NCI-H187 treated with DMSO at 0.1 percent for 48 hours (cell line): ENCODE measurements at regions not wholly inside any gene's neighbourhood (a gene's known extent, or its start where the extent isn't known, plus 50 kb on each side); places are given as distances from the start of the nearest gene placed in this dataset.

ENCODE experiments used
- DNase-seq: peaks from one replicate; lab custom pipeline; 2025; lab: John Stamatoyannopoulos, UW

DNA sequence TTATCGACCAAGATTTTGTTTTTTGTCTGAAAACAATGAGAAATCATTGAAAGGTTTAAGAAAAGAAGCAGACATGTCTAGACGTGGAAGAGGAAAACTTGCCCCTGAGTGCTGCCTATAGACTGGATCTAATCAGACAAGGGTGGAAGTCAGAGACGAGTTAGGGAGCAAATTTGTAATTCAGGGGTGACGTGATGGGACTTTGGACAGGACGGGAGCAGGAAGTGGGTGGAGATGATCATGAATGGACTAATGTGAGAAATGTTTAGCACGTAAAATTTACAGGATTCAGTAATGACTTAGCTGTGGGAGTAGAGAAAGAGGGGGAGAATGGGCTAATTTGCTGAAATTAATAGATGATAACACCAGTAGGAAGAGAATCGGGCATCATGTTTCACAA is 117.0 kb upstream of the EPHA4 start:
- no peak for DNase-seq

DNA sequence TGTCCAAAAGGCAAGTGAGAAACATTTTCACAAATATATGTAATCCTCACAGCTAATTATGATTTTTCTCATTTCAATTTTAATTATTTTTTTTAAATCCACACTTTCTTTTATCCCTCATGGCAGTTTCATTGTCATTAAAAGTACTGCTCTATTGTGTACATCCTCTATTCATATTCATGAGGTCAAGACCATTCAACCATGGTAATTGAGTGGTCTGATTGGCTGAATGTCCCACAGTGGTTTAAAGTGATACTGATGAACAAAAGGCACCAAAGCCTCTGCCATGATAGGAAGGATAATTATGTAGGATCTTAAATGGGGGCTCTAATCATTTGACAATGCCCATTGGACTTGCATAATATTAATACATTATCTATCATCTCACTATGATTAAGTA is 108.4 kb upstream of the EPHA4 start:
- DNase-seq: no peak

DNA sequence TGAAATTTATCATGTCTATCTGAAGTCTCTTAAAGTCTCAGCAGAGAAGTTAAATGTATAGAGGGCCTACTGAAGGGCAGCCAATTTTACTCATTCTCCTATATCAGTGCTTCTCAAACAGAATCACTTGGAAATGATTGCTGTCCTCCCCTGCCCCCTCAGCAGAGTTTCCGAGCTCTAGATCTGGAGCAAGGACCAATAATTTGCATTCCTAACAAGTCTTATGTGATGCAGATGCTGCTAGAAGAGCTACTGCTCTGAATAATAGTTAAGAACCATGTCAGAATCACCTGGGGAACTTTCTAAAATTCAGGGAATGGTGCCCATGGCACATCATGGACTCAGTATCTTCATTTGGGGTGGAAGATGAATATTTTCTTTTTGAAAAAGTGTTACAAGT is 105.6 kb upstream of the EPHA4 start:
- DNase-seq: no peak

DNA sequence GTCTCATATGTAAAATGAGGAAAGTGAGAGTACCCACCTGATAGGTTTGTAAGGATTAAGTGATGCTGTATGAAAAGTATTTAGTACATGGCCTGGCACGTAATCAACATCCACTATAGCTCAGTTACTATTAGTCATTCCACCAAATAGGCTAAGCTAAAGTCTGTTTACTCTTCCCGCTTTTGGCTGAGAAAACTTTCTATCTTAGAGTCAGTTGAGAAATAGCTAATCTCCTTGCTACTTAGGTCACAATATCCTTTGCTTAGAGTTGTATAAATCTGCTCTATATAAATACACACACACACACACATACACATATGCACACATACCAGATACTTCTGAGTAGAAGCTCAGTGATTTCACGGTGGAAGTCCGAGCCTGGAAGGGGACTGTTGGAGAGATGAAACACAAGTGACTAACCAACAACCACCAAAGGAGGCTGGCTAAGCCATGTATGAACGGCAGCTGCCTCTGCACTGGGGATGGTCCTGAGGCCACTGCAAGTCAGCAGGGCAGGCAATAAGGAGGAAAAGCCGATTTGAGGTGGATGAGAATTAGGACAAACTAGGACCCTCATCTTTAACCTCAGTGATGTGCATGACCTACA is 104.6 kb upstream of the EPHA4 start:
- DNase-seq: no peak

DNA sequence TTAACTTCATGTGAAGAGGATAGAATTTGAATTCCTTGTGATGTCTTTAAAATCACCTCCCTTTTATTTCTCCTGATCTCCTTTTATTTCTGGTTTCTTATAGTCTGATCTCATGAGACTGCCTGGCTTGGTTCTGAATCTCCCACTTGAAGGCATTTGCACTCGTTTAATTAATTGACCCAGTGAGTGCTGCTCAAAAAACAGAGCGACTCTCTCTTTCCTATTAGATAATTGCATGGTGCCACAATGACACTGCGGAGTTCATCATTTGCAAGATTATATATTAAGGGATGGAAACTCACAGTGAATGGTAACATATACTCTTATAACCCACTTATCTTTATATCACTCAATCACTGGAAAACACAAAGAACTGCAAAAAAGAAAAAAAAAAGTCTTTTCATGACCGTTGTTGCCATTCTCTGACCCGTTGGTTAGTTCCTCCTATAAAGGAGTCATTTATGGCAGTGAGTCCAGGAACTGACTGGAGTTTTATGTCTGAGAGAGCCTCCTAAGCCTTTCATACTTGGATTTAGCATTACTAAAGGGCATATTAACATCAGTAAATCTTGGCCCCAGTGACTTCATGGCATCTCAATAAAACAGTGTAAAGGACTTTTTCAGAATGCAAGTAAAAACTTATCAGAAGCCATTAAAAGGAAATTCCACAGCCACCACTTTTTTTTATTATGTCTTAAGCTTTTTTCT is 103.3 kb upstream of the EPHA4 start:
- DNase-seq: no peak

DNA sequence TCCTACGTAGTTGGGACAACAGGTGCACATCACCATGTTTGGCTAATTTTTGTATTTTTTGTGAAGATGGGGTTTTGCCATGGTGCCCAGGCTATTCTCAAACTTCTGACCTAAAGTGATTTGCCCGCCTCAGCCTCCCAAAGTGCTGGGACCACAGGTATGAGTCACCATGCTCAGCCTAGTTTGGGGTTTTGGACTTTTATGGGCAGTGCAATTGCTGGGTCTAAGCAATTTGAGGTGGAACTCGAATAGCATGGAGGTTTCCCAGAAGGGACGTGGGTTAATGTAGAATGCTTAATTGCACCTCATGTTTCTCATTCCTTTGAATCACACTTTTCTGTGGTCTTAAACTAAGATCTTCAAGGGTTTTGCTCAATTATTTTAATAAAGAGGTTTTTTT is 102.3 kb upstream of the EPHA4 start:
- DNase-seq: no peak

DNA sequence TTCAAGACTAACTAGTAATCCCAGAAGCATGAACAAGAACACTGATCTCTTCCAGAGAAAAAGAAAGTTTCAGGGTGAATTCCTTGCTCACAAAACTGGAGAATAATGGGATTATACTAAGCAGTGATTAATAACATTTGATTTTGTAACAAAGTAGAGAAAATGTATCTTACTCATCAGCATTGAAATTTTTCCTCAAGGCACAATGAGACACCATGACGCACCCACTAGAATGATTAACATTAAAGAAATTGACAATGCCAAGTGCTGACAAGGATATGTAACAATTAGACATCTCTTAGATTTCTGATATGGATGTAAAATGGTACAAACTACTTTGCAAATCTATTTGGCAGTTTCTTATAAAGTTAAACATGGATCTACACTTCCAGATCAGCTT is 101.1 kb upstream of the EPHA4 start:
- DNase-seq: no peak

DNA sequence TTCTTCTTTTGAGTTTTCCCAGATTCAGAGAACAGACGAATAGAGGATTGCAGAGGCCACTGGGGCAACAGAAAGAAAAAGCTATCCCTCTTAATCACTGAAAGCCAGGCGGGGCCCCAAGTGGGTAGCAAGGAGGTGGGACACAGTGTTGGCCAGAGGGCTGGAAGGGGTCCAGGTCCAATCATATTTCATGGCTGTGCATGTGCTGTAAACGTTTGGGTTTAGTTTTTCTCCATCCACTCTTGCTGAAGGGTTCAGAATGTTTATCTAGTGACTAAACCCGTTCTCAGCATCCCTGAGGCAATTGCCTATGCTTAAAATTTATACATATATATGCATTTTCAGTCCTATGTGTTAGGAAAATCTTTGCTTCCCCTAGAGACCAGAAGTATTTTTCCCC is 99.4 kb upstream of the EPHA4 start:
- no peak for DNase-seq

DNA sequence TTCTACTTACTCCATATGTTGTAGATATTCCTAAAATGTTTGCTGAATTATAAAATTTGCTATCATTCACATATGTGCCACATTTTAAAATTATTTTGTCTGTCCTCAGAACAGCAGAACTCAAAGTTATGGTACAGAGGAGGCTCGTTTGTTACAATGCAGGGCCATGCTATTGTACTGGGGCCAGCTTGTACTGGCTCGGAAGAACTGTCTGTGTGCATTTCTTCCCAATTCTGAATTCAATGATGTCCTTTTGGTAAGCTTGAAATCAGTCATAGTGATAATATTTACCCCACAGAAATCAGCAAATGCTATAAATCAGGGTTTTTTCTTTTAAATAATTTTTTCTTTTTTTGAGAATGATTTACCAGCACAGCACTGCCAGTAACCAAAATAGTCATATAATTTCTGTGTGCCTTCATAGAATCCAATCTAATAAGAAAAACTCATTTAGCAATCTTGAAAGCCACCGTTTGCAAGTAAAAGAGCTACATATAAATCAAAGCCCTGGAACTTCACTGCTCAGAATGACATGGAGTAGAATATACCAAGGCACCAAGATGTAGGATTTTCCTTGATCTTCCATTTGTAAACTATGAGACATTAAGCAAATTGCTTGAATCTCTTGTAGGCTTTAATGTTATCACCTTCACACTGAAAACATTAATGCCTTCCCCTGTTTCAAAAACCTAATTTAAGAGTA is 90.7 kb upstream of the EPHA4 start:
- no peak for DNase-seq

DNA sequence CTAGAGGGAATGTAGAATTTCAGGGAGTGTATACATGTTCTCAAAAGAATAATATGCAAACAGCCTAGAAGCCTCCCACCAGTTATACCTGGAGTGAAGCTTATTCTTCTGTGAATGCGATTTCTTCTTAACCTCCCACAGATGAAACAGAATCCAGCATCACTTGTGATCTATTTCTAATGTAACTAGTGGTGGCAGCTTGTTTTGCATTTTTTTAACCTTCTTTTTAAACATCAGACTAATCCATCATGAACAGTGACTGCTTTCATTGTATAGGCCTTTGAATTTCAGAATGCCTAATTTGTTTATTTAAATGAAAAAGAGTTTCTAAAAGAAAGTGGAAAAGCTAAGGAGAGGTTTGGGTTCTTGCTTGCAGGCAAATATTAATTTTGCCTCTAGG is 85.7 kb upstream of the EPHA4 start:
- no peak for DNase-seq

DNA sequence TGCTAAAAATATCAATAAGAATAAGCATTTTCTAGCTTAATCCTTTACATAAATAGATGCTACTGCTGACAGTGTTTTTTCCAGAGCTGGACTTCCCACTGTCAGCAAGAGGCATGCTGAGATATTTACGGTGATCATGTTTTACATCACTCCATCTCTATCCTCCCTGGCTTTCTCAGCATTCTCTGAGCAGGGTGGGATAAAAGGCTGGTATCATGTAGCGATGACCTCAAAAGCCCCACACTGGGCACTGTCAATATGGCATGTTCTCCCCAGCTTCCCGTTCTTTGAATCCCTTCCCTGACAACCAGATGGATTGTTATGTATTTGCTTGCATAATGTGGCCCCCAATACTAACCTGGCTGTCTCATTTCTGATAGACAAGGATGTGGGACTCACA is 83.2 kb upstream of the EPHA4 start:
- DNase-seq: no peak

DNA sequence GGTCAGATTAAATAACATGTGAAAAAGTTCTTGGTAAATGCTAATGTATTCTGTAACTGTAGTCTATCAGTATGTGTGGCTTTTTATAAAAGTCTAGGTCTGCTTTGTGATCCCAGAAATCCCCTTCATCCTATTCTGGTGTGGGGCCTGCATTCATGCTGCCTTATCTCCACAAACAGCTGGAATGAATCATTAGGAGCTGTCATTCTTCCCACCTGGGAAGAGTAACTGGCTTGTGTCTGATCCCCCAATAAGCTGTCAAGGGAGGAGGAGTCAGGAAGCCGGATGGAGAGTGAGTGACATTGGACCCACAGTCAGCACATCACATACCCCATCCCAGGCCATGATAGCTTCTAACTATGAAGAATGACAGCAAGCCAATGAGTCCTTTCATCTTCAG is 81.1 kb upstream of the EPHA4 start:
- no peak for DNase-seq

DNA sequence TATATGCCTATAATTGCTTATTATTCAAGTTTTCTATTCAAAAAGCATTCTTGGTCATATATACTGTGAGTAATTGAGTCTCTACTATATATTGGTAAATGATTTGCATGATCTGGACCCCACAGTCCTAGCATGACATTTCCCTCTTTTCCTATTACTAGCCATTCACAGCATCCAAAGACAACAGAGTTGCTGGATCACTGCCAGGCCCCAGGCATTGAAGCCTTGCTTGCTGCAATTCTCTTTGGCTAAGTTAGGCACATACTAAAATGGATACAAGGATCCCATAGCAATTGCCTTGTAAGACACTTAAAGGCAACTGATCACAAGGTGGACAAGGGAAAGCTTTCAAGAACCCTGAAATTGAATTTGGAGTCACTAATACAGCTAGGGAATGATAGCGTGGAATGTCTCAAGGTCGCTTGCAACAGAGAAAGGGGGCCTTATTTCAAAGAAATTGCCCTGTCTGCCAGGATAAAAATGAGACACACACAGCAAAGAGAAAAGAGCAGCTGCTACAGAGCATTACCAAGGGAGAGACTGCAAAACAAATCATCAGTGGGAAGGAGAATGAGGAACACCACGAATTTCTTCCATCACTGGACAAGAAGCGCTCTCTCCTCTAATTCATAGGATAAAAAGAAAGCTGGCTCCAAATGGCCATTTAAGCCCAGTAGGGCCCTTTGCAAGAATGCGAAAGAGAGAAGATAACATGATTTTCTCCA is 77.1 kb upstream of the EPHA4 start:
- DNase-seq: no peak

DNA sequence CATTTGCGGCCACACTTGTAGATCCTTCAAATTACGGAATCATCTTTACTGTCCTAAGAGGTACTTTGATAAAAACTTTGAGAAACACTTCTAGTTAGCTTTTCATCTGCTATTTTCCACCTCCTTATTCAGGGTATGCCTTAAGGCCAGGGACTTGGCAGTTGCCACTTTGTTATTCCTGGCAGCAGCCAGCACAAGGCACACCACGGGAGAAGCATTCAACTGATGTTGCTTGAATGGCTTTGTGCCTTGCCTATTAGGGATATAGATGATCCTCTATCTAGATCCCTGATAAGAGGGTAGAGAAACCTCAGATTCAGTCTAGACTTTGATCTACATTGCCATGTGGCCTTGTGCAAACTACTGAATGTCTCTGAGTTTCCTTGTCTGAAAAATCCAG is 70.3 kb upstream of the EPHA4 start:
- DNase-seq: no peak

DNA sequence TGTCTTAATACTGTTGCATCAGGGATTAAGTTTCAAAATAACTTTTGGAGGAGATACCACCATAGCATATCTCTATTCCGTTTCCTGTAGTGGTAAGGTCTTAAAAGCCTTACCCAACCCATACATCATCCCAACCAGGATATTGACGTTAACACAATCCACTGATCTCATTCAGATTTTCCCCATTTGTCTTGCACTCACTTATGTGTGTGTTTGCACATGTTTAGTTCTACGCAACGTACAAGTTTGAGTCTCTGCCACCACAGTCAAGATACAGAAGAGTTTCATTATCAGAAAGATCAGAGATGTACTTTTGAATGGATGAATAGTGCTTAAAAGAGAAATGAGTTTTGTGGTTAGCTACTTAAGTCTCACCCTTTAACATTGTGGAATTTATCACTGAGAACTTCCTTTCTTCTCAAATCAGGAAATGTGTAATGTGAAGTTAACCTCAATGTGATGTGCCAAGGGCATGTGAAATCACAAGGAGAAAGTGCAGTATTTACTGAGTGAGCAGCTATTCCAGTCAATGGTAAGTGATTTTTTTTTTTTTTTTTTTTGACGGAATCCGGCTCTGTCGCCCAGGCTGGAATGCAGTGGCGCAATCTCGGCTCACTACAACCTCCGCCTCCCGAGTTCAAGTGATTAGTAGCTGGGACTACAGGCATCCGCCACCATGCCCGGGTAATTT is 69.2 kb upstream of the EPHA4 start:
- DNase-seq: no peak

DNA sequence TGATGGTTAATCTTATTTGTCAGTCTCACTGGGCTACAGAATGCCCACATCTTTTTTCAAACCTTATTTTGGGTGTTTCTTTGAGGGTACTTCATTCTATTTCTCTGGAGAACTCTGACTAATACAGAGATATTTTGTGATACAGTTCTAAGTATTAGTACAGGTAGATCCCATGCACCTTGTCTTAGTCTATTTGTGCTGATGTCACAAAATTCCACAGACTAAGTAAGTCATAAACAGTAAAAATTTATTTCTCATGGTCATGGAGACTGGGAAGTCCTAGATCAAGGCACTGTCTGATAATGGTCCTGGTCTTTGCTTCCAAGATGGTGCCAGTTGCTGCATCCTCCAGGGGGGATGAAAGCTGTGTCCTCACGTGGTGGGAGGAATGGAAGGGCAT is 68.6 kb upstream of the EPHA4 start:
- no peak for DNase-seq

DNA sequence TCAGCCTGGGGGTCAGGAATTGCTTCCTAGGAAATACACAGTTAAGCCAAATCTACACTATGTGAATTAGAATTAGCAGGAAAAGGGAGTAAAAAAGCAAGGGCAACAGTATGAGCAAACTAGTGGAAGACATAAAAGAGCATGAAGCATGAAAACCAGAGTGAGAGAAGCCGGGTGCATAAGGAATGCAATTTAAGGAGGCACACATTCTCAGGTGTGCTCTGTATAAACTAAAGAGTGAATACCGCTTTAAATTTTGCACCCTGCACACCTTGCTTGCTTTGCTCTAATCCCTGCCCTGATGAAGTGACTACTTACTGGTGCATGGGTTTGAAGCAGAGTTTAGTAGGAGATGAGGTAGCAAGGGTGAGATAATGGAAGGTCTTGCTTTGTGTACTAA is 65.7 kb upstream of the EPHA4 start:
- no peak for DNase-seq

DNA sequence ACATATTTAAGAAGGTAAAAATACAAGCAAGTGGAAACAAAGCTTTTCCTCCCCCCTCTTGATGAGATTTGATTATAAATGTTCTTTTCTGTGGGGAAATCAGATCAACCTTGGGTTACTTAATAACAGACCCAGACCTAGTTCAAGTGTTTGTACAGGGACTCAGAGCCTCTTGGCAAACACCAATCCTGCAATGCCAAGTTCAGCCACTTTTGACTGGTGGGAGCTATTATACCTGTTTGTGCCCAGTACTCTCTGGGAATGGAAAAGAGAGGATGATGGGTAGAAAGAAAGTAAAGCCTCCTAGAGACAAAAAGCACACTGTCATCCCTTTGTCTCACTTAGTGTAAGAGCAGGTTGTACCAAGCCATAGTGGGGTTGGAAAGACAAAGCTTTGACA is 63.8 kb upstream of the EPHA4 start:
- DNase-seq: no peak

DNA sequence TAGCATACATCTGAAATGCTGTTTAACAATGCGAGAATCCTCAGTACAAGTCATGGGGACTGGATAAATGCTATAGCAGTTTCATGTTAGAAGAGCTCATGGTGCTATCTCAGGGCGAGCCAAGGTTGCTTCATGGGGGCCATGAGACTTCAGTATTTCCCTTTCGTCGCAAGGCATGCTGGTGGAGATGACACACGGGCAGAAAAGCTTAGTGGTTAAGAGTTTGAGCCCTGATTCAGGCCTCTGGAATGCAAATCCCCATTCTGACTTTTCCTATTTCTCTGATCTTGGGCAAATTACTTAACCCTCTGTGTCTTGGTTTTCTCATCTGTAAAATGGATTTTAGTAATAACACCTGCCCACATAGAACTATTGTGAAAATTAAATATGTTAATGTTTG is 57.4 kb upstream of the EPHA4 start:
- no peak for DNase-seq

DNA sequence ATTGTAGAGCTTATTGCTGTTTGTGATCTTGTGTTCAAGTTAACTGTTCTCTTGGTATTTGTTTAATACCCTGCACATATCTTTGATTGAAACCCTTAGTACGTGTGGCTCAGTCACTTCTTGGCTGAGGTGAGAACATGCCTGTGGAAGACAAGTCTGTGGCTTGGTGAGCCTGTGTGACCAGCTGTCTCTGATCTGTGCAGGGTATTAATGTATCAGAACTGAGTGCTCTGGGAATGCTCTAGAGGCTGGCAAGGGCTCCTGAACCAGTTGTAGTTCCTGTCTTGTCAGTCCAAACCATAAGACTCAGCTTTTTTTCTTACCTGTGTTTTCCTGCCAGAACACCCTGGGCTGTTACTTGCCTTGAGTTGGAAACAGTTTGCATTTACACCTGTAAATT is 52.4 kb upstream of the EPHA4 start:
- no peak for DNase-seq
